NCI-H526 (cell line): ENCODE measurements at regions not wholly inside any gene's neighbourhood (a gene's known extent, or its start where the extent isn't known, plus 50 kb on each side); places are given as distances from the start of the nearest gene placed in this dataset.

Experiments
- DNase-seq, 2 experiments: peaks; one replicate each; lab custom pipeline; 2025; lab: John Stamatoyannopoulos, UW

- no peak for DNase-seq
These were observed 1077.3 kb downstream of the TBC1D22A start for GRCh38 chr22:47839595-47840227.

GRCh38 chr22:47837703-47838102, 1075.3 kb downstream of the TBC1D22A start:
- DNase-seq: peak in 1 of 2 experiments; percentile 25

- DNase-seq: no peak
These were observed 1074.5 kb downstream of the TBC1D22A start for GRCh38 chr22:47836957-47837356.

GRCh38 chr22:47835726-47836125, 1073.3 kb downstream of the TBC1D22A start:
- DNase-seq: no peak

GRCh38 chr22:47826016-47826415, 1063.6 kb downstream of the TBC1D22A start:
- DNase-seq: no peak

- no peak for DNase-seq
These were observed 1060.0 kb downstream of the TBC1D22A start for GRCh38 chr22:47822422-47822821.

- DNase-seq: no peak
These were observed 1056.0 kb downstream of the TBC1D22A start for GRCh38 chr22:47818496-47818895.

GRCh38 chr22:47817380-47817779, 1054.9 kb downstream of the TBC1D22A start:
- no peak for DNase-seq

GRCh38 chr22:47816863-47817210, 1054.4 kb downstream of the TBC1D22A start:
- DNase-seq: no peak

GRCh38 chr22:47816121-47816862, 1053.8 kb downstream of the TBC1D22A start:
- no peak for DNase-seq

- DNase-seq: no peak
These were observed 1052.0 kb downstream of the TBC1D22A start for GRCh38 chr22:47814474-47814873.

GRCh38 chr22:47813661-47814060, 1051.2 kb downstream of the TBC1D22A start:
- DNase-seq: no peak

- DNase-seq: no peak
These were observed 1049.5 kb downstream of the TBC1D22A start for GRCh38 chr22:47811971-47812370.

GRCh38 chr22:47810505-47811500, 1048.4 kb downstream of the TBC1D22A start:
- peak; percentile 66 to 81 for DNase-seq

- DNase-seq: no peak
These were observed 1046.6 kb downstream of the TBC1D22A start for GRCh38 chr22:47808886-47809620.

GRCh38 chr22:47808236-47808635, 1045.8 kb downstream of the TBC1D22A start:
- DNase-seq: no peak

GRCh38 chr22:47807506-47807905, 1045.1 kb downstream of the TBC1D22A start:
- DNase-seq: no peak

- no peak for DNase-seq
These were observed 1044.4 kb downstream of the TBC1D22A start for GRCh38 chr22:47806894-47807293.

- no peak for DNase-seq
These were observed 1043.0 kb downstream of the TBC1D22A start for GRCh38 chr22:47805394-47805935.

- DNase-seq: no peak
These were observed 1041.8 kb downstream of the TBC1D22A start for GRCh38 chr22:47804281-47804680.

GRCh38 chr22:47802421-47802820, 1040.0 kb downstream of the TBC1D22A start:
- DNase-seq: no peak
